Smooth muscle cell (in vitro differentiated cells): ENCODE measurements at regions not wholly inside any gene's neighbourhood (a gene's known extent, or its start where the extent isn't known, plus 50 kb on each side); places are given as distances from the start of the nearest gene placed in this dataset.

Source experiments
- DNase-seq: peaks from one replicate; lab custom pipeline; 2025; ENCODE audit not compliant: unreplicated experiment; lab: John Stamatoyannopoulos, UW
- H2AFZ ChIP-seq: fragments of 200-600 bp; sonication (generic); 2 replicates; pipeline ENCODE4 v1.6.0; 2016; ENCODE audit warnings: antibody characterized with exemption, low read depth, mild to moderate bottlenecking
- H3F3A ChIP-seq: fragments of 200-600 bp; sonication (generic); 2 replicates; pipeline ENCODE4 v1.6.0; 2017; ENCODE audit warnings: antibody characterized with exemption, low read depth
- H3K27ac ChIP-seq: fragments of 200-600 bp; sonication (generic); 2 replicates; pipeline ENCODE4 v1.5.1; 2016; ENCODE audit warnings: low read depth, mild to moderate bottlenecking
- H3K27me3 ChIP-seq: fragments of 200-600 bp; sonication (generic); 2 replicates; pipeline ENCODE4 v1.6.1; 2016; ENCODE audit warnings: low read depth, mild to moderate bottlenecking
- H3K36me3 ChIP-seq: fragments of 200-600 bp; sonication (generic); 2 replicates; pipeline ENCODE4 v1.5.1; 2016; ENCODE audit warnings: low read depth
- H3K4me1 ChIP-seq: fragments of 200-600 bp; sonication (generic); 2 replicates; pipeline ENCODE4 v1.5.1; 2016; ENCODE audit warnings: low read depth
- H3K4me2 ChIP-seq: fragments of 200-600 bp; sonication (generic); 2 replicates; pipeline ENCODE4 v1.6.0; 2016; ENCODE audit warnings: mild to moderate bottlenecking
- H3K4me3 ChIP-seq: fragments of 200-600 bp; sonication (generic); 2 replicates; pipeline ENCODE4 v1.5.1; 2016; ENCODE audit warnings: mild to moderate bottlenecking
- H3K79me2 ChIP-seq: fragments of 200-600 bp; sonication (generic); 2 replicates; pipeline ENCODE4 v1.6.0; 2016; ENCODE audit warnings: low read depth, mild to moderate bottlenecking
- H3K9ac ChIP-seq: fragments of 200-600 bp; sonication (generic); 2 replicates; pipeline ENCODE4 v1.6.0; 2016; ENCODE audit warnings: low read depth
- H3K9me3 ChIP-seq: fragments of 200-600 bp; sonication (generic); replicated peaks from 2 replicates; pipeline ENCODE4 v1.5.1; 2016; ENCODE audit warnings: low read depth
- H4K20me1 ChIP-seq: fragments of 200-600 bp; sonication (generic); 2 replicates; pipeline ENCODE4 v1.6.0; 2016; ENCODE audit warnings: low read depth
- WGBS: methylation state at CpG from one replicate; pipeline ENCODE4 v1.1.7; 2016; ENCODE audit warnings: low lambda C conversion rate; 5-methylcytosine and 5-hydroxymethylcytosine counted together
- TF ChIP-seq, protein P1 (sequence below): fragments of 200-600 bp; sonication (generic); IDR thresholded peaks from 2 replicates; pipeline ENCODE4 v1.5.1; 2017; ENCODE audit warnings: borderline replicate concordance, mild to moderate bottlenecking, antibody characterized with exemption; ENCODE audit not compliant: insufficient read depth, poor library complexity, severe bottlenecking

DNA sequence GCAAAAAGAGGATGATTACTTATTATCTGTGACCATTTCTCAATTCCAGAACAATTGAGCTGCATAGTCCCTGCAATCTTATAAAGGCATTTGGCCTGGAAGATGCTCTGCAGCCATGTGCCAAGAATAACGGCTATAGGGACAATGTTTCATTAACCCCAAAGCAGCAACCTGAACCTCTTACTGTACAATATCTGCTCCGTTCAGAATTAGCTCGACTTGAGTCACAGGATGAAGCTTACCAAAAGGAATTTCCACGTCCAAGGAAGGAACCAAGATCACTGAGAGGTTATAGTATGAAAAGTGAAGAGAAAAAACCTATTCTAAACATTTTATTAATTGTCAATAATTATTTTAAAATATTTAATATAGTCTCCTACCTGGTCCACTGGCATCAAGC lies 167.3 kb upstream of the GMDS start:
- no peak for DNase-seq
- no peak overlapping the region for H3K4me2 ChIP-seq
- H3K27ac ChIP-seq = no peak overlapping the region
- no peaks in the 10 kb centered on the region for H3K79me2 ChIP-seq
- no peaks in the 10 kb centered on the region for H3K4me1 ChIP-seq
- TF ChIP-seq, protein P1, sequence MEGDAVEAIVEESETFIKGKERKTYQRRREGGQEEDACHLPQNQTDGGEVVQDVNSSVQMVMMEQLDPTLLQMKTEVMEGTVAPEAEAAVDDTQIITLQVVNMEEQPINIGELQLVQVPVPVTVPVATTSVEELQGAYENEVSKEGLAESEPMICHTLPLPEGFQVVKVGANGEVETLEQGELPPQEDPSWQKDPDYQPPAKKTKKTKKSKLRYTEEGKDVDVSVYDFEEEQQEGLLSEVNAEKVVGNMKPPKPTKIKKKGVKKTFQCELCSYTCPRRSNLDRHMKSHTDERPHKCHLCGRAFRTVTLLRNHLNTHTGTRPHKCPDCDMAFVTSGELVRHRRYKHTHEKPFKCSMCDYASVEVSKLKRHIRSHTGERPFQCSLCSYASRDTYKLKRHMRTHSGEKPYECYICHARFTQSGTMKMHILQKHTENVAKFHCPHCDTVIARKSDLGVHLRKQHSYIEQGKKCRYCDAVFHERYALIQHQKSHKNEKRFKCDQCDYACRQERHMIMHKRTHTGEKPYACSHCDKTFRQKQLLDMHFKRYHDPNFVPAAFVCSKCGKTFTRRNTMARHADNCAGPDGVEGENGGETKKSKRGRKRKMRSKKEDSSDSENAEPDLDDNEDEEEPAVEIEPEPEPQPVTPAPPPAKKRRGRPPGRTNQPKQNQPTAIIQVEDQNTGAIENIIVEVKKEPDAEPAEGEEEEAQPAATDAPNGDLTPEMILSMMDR = no peak
- H3K36me3 ChIP-seq = no peaks in the 10 kb centered on the region
- no peaks in the 10 kb centered on the region for H3F3A ChIP-seq
- 50% methylated on average over 4 of the region's 4 CpGs for WGBS
- H3K9ac ChIP-seq = no peak overlapping the region
- H4K20me1 ChIP-seq = no peaks in the 10 kb centered on the region
- H3K9me3 ChIP-seq = no peaks in the 10 kb centered on the region
- no peak overlapping the region for H2AFZ ChIP-seq
- no peak overlapping the region for H3K4me3 ChIP-seq
- H3K27me3 ChIP-seq = no peaks in the 10 kb centered on the region

DNA sequence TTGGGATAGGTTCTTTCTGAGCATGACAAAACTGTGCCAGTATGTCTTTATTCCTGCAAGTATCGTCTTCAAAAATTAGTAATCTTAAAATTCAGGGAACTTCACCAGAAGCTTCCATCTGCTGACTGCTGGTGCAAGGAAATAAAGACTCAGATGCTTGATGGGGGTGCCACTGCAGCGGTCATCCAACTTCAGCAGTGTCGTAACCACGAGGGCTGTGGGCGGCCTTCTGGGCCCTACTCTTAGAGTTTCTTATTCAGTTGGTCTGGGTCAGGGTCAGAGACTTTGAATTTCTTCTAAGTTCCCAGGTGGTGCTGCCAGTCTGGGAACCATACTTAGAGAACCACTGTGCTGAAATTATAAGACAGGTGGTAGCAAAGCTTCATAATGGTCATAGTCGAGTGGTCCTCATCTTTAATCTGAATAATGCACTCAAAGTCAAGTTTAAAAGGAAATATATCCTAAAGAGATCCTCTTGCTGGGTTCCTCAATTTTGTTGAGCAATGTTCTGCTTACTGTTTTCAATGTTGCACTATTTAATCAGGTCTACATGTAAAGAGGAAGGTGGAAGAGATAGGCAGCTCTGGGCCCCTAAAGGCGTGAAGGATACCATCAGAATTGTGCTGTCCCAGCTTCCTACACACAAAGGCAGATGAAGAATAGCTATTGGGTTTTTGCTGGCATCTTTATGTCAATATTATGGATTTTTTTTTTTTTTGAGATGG lies 165.4 kb upstream of the GMDS start:
- no peak overlapping the region for H2AFZ ChIP-seq
- H3K4me1 ChIP-seq = no peaks in the 10 kb centered on the region
- H3K4me2 ChIP-seq = no peak overlapping the region
- H3K27me3 ChIP-seq = no peaks in the 10 kb centered on the region
- DNase-seq = no peak
- H3K36me3 ChIP-seq = no peaks in the 10 kb centered on the region
- 96% methylated on average over 7 of the region's 7 CpGs for WGBS
- H3F3A ChIP-seq = no peaks in the 10 kb centered on the region
- H3K9me3 ChIP-seq = no peaks in the 10 kb centered on the region
- H3K9ac ChIP-seq = no peak overlapping the region
- no peaks in the 10 kb centered on the region for H3K79me2 ChIP-seq
- TF ChIP-seq, protein P1 = no peak
- H4K20me1 ChIP-seq = no peaks in the 10 kb centered on the region
- no peak overlapping the region for H3K27ac ChIP-seq
- H3K4me3 ChIP-seq = no peak overlapping the region

DNA sequence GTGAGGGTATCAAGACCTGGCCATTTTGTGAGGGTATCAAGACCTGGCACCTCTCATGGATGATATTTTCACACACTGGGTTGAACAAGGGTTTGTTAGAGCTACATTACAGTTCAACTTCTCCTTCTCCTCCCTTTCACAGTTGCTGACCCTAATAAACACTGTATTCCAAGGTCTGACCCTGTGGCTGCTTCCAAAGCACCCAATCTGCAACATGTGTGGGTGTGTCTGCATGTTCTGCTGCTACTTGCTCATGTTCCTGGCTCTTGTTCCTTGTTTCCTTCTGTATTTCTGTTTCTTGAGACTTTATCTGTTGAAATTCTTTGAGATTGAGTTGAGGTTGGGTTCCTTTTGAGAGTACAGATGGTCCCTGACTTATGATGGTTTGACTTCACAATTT lies 162.1 kb upstream of the GMDS start:
- H3K79me2 ChIP-seq = no peaks in the 10 kb centered on the region
- H3F3A ChIP-seq = no peaks in the 10 kb centered on the region
- no peaks in the 10 kb centered on the region for H4K20me1 ChIP-seq
- H3K9me3 ChIP-seq = no peaks in the 10 kb centered on the region
- H3K27ac ChIP-seq = no peak overlapping the region
- H3K27me3 ChIP-seq = no peaks in the 10 kb centered on the region
- DNase-seq = no peak
- no peak overlapping the region for H3K9ac ChIP-seq
- TF ChIP-seq, protein P1 = no peak
- no peaks in the 10 kb centered on the region for H3K36me3 ChIP-seq
- H3K4me1 ChIP-seq = no peaks in the 10 kb centered on the region
- H2AFZ ChIP-seq = no peak overlapping the region
- no peak overlapping the region for H3K4me2 ChIP-seq
- H3K4me3 ChIP-seq = no peak overlapping the region
